Activated CD4-positive, alpha-beta memory T cell treated with anti-CD3 and anti-CD28 coated beads for 36 hours (primary cell): ENCODE measurements at regions not wholly inside any gene's neighbourhood (a gene's known extent, or its start where the extent isn't known, plus 50 kb on each side); places are given as distances from the start of the nearest gene placed in this dataset.

Experiments
- CTCF ChIA-PET: fragments of 350-600 bp; sonication (Branson Sonifier 250); formaldehyde crosslinking; loops from one replicate; lab custom pipeline; 2021; ENCODE audit warnings: antibody characterized with exemption, inconsistent platforms; lab: Charles Lee
- POLR2A ChIA-PET: fragments of 350-600 bp; sonication (Branson Sonifier 250); formaldehyde crosslinking; loops from one replicate; lab custom pipeline; 2021; ENCODE audit warnings: antibody characterized with exemption; lab: Charles Lee
- DNase-seq: peaks from one replicate; pipeline ENCODE4 v3.0.0-alpha.2; 2020
- H3K27ac Mint-ChIP-seq: one replicate; pipeline ENCODE4 v1.8.0; 2021; ENCODE audit warnings: mixed read lengths
- H3K27me3 Mint-ChIP-seq: one replicate; pipeline ENCODE4 v1.8.0; 2021; ENCODE audit warnings: mixed read lengths
- H3K36me3 Mint-ChIP-seq: one replicate; pipeline ENCODE4 v1.8.0; 2021; ENCODE audit warnings: mixed read lengths
- H3K4me1 Mint-ChIP-seq: one replicate; pipeline ENCODE4 v1.8.0; 2021; ENCODE audit warnings: low read depth, mixed read lengths
- H3K4me3 Mint-ChIP-seq: one replicate; pipeline ENCODE4 v1.8.0; 2021; ENCODE audit warnings: mild to moderate bottlenecking, mixed read lengths
- H3K9me3 Mint-ChIP-seq: one replicate; pipeline ENCODE4 v1.8.0; 2021; ENCODE audit warnings: mixed read lengths
- intact Hi-C: fragments of 100-400 bp; cut with micrococcal nuclease; formaldehyde crosslinking; loops from one replicate; pipeline ENCODE4 v1.15.1; 2023

DNA sequence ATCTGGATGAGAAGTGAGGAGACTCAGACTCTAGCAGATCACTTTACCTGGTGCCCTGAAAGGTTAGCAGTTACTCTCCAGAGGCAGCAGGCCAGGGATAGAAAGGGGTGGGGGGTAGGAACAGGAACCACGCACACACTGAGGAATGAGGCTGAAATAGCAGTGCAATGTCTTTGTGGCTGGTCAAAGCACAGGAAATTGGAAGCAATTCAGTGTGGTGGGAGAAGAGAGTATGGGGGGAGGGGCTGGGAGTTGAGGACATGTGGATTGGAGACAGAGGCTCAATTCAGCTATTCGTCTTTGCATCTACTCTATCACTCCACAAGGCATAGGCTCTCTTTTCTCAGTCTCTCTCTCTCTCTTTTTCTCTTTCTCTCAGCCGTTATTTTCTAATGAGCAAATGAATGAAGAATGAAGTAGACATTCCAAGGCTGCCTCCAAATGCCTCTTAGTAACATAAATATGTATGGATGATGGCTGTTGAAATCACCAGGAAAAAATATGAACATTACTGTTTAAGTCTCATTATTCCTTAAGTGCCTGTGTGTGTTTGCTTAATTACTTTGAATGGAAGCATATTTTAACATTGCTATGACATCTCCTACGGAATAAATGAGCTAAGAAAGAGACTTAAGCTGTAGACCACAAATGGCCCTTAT lies 979.4 kb downstream of the TSN start:
- Mint-ChIP-seq H3K9me3 (peaks cover 4% of the 10 kb centered on the region), H3K4me3 (no peak overlapping the region), H3K27me3 (no peaks in the 10 kb centered on the region), H3K4me1 (no peaks in the 10 kb centered on the region), H3K36me3 (no peaks in the 10 kb centered on the region), H3K27ac (no peak overlapping the region)
- intact Hi-C loops = no loop called here
- DNase-seq = no peak
- ChIA-PET POLR2A (no interaction called here), CTCF (no interaction called here)

DNA sequence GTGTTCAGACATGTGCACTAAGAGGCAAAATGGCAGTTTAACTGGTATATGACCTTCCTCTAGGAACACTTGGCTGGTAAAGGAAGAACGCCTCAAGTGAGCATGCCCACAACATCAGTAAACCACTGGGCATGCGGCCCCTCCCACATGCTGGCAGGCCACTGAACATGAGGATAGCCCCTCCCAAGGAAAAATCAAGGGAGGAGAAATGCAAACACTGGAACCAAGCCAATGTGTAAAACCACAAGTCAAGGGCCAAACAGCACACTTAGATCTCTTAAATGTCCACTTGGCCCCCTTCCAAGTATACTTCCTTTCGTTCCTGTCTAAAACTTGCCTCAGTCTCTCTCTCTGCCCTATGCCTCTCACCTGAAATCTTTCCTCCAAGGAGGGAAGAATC lies 980.8 kb downstream of the TSN start:
- no peak overlapping the region for H3K27ac Mint-ChIP-seq
- no peaks in the 10 kb centered on the region for H3K27me3 Mint-ChIP-seq
- peaks cover 4% of the 10 kb centered on the region for H3K9me3 Mint-ChIP-seq
- POLR2A ChIA-PET = no interaction called here
- DNase-seq = no peak
- H3K4me1 Mint-ChIP-seq = no peaks in the 10 kb centered on the region
- H3K36me3 Mint-ChIP-seq = no peaks in the 10 kb centered on the region
- CTCF ChIA-PET = no interaction called here
- no peak overlapping the region for H3K4me3 Mint-ChIP-seq
- intact Hi-C loops = no loop called here

DNA sequence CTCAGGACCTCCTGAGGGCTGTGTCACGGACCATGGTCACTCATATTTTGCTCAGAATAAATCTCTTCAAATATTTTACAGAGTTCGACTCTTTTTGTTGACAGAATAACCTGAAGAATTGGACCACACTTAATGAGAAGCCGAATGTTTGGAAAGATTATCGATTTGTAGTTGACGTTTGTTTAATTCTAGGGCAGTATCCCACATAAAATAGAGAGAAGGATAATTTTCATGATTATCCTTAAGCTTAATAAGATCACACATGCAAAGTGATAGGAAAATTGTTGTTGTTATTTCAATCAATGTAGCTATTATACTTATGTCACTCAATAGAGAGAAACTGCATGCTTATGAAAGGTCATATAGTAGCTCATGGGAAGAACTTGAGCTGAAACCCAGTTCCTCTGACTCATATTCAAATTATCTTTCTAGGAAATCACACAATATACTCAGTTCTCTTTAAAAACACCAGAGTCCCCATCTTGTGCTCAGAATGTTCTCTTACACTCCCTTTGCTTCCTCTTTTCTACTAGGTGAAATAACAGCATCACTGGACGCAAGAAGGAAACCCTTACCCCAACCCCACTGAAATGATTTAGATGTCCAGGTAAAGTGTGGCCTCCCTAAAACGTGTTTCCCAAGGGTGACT lies 982.1 kb downstream of the TSN start:
- no peak for DNase-seq
- Mint-ChIP-seq H3K27ac (no peak overlapping the region), H3K9me3 (peaks cover 4% of the 10 kb centered on the region), H3K36me3 (no peaks in the 10 kb centered on the region), H3K4me3 (no peak overlapping the region), H3K27me3 (no peaks in the 10 kb centered on the region), H3K4me1 (no peaks in the 10 kb centered on the region)
- ChIA-PET POLR2A (no interaction called here), CTCF (no interaction called here)
- intact Hi-C loops = no loop called here

DNA sequence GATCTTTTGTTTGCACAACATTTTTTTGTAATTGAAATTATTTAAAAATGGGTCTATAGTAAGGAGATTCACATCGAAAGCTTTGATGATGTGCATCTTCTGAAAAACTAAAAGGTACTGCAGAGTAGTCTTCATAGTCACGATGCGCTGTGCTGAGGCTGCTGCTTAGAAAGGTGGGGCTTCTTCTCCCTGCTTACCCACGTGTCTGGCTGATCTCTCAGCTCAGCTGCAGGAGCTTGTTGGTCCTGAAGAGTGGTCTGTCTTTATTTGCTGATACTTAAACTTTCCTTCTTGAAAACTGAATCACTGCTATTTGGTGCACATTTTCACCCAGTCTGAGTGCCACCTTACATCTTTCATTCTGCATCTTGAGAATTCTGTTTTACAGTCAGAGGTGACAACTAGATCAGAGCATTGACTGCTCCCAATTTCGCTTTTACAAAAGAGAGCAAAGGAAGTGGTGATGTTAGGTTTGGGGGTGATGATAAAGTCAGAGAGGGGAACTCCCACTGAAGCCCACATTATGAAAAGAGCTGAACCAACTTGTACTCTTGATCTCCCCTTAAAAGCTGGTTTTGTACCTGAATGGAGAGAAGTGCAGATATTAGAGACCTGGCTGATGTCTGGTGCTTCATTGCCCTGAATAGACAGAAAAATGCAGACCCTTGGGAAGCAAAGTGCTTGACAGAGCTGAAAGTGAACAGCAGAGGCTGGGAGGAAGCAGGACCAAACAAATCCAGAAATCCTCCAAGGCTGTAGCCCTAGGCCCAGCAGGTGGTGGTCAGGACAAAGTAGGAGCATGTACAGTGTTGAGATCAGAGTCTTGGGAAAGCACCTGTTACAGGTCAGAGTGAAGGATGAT lies 984.5 kb downstream of the TSN start:
- no peaks in the 10 kb centered on the region for H3K9me3 Mint-ChIP-seq
- H3K4me1 Mint-ChIP-seq = no peaks in the 10 kb centered on the region
- no peak overlapping the region for H3K4me3 Mint-ChIP-seq
- POLR2A ChIA-PET = no interaction called here
- H3K27me3 Mint-ChIP-seq = no peaks in the 10 kb centered on the region
- no peaks in the 10 kb centered on the region for H3K36me3 Mint-ChIP-seq
- DNase-seq = no peak
- H3K27ac Mint-ChIP-seq = no peak overlapping the region
- intact Hi-C loops = no loop called here
- CTCF ChIA-PET = no interaction called here

DNA sequence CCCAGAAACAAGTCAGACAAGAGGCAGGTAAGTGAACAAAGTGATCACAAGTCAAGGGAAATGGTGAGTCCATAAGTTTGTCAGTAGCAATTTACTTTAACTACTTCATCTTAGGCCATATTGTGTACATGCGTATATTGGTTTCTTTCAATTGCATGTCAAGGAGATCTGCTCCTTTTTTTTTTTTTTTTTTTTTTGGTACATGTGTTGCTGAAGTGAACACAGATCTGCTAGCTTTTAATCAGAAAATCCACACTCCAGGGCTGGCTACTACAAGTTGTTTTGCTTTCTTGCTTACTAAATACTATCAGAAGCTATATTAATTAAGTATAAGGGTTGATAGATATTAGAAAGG lies 985.1 kb downstream of the TSN start:
- no peak overlapping the region for H3K27ac Mint-ChIP-seq
- H3K27me3 Mint-ChIP-seq = no peaks in the 10 kb centered on the region
- H3K4me3 Mint-ChIP-seq = no peak overlapping the region
- H3K4me1 Mint-ChIP-seq = no peaks in the 10 kb centered on the region
- intact Hi-C loops = no loop called here
- ChIA-PET CTCF (interaction anchor here (0.7 kb wide), 1 partner anchor 33 kb away, joined by 3 read pairs; no protein-coding TSS in a partner anchor), POLR2A (no interaction called here)
- no peaks in the 10 kb centered on the region for H3K36me3 Mint-ChIP-seq
- no peaks in the 10 kb centered on the region for H3K9me3 Mint-ChIP-seq
- no peak for DNase-seq

DNA sequence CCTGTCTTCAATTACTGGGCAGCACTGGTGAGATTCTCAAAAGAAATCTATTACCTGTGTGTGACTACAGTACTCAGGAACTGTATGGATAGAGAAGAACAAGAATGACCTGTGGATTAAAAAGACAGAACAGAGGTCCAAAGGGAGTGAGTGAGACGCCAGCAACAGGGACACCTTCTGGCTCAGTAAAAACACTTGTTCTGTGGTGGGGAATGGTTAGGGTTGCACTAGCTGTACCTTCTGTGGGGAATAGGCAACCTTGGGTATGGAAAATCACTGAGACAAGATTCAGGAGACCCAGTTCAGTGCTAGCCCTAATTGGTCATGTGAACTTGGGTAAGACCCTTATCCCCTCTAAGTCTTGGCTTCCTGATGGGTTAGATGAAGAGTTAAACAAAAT lies 986.0 kb downstream of the TSN start:
- H3K27ac Mint-ChIP-seq = no peak overlapping the region
- no peak overlapping the region for H3K4me3 Mint-ChIP-seq

DNA sequence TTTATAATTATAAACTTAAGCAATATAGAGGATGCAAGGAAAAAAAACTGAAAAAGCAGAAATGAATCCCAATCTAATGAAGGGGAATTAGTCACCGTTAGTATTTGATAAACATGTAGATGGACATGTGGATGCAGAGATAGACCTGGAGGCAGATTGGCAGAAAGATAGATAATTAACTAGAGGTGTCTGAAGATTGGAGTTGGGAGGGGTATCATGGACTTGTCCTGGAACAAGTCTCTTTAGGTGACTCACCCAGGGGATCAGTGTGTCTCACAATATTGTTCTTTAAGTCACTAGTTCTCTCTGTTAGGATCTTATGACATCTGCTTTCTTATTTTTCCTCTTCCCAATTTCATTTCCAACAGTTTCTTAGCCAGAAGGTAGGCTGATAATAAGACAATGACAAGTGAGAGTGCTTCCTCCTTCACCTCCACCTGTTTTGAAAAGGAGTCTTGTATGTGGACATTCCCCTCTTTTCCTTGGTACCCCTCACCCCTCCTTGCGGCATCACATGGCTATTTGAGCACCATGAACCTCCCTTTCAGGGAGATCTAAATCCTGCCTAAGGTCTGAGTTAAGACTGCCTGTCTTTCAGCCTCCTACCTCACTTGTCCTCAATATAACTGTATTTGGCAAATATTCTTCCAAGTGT lies 987.7 kb downstream of the TSN start:
- Mint-ChIP-seq H3K9me3 (peaks cover 2% of the 10 kb centered on the region), H3K36me3 (no peaks in the 10 kb centered on the region), H3K27me3 (no peaks in the 10 kb centered on the region), H3K4me1 (no peaks in the 10 kb centered on the region), H3K27ac (no peak overlapping the region), H3K4me3 (no peak overlapping the region)
- ChIA-PET CTCF (no interaction called here), POLR2A (no interaction called here)
- intact Hi-C loops = no loop called here
- no peak for DNase-seq

More for the DNA sequence above, 986.0 kb downstream of the TSN start:
- H3K27me3 Mint-ChIP-seq = no peaks in the 10 kb centered on the region
- POLR2A ChIA-PET = no interaction called here
- peaks cover 2% of the 10 kb centered on the region for H3K9me3 Mint-ChIP-seq
- CTCF ChIA-PET = no interaction called here
- no peak for DNase-seq
- intact Hi-C loops = no loop called here
- no peaks in the 10 kb centered on the region for H3K36me3 Mint-ChIP-seq
- no peaks in the 10 kb centered on the region for H3K4me1 Mint-ChIP-seq

DNA sequence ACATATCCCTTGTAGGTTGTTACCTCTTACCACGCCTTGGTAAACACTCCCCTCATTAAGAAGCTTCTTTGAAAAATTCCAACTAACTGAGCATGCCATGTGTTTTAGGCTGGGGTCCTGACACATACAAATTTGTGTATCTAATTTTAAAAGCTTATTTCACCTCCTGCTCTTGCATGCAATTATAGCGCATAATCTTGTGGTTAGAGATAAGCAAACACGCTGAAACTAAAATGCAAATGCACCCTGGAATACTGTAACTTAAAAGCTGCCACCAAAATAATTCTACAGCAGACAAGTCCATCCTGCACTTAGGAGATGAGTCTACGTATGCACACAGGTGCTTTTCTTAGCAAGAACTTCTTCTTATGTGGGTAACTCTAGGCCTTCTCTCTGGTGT lies 990.2 kb downstream of the TSN start:
- H3K4me3 Mint-ChIP-seq = no peak overlapping the region
- no peak for DNase-seq
- H3K27me3 Mint-ChIP-seq = no peaks in the 10 kb centered on the region
- no peaks in the 10 kb centered on the region for H3K36me3 Mint-ChIP-seq
- peaks cover 2% of the 10 kb centered on the region for H3K9me3 Mint-ChIP-seq
- POLR2A ChIA-PET = no interaction called here
- no peak overlapping the region for H3K27ac Mint-ChIP-seq
- CTCF ChIA-PET = no interaction called here
- no peaks in the 10 kb centered on the region for H3K4me1 Mint-ChIP-seq
- intact Hi-C loops = no loop called here

DNA sequence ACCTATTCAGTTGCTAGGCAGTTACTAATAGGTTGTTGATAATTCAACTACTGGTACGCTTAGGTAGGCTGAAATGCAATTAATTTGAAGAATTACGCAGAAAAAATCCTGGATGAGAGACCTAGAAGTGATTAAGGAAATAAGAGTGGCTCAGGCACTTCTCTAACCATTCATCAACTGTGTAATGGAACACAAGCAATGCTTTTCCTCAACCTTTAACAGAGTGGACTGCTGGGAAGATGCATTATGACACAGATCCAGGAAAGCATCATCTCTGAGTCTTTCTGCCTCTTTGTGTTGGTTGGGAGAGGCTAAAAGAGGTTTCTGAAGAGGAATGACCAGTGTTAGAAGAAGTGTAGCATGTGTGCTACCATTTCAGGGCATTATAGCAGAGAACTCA lies 992.2 kb downstream of the TSN start:
- Mint-ChIP-seq H3K27me3 (no peaks in the 10 kb centered on the region), H3K9me3 (peaks cover 2% of the 10 kb centered on the region), H3K4me3 (no peak overlapping the region), H3K36me3 (no peaks in the 10 kb centered on the region), H3K4me1 (no peaks in the 10 kb centered on the region), H3K27ac (no peak overlapping the region)
- ChIA-PET POLR2A (no interaction called here), CTCF (no interaction called here)
- intact Hi-C loops = no loop called here
- no peak for DNase-seq

DNA sequence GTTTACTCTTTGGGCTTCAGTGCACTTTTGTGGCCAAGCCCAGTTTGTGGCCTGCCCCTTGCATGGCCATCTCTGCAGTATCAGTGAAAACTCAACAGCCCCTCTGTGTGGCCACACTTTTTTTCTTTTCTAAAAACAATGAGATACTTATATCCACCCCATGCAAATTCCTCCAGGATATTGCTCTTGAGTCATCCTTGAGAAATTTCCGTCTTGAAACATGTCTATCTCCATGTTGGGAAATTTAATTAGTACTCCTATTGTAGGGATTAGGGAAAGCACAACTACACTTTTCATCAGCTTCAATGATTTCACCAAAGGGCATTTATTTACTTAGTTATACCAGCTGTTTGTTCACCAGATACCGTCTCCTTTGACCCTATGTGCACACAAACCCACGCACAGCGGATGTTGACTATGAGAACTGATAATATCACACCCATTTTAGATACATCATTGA lies 993.1 kb downstream of the TSN start:
- DNase-seq = no peak
- ChIA-PET CTCF (no interaction called here), POLR2A (no interaction called here)
- no peak overlapping the region for H3K27ac Mint-ChIP-seq
- no peaks in the 10 kb centered on the region for H3K27me3 Mint-ChIP-seq
- no peak overlapping the region for H3K4me3 Mint-ChIP-seq
- intact Hi-C loops = no loop called here
- H3K9me3 Mint-ChIP-seq = peaks cover 2% of the 10 kb centered on the region
- H3K36me3 Mint-ChIP-seq = no peaks in the 10 kb centered on the region
- H3K4me1 Mint-ChIP-seq = no peaks in the 10 kb centered on the region

DNA sequence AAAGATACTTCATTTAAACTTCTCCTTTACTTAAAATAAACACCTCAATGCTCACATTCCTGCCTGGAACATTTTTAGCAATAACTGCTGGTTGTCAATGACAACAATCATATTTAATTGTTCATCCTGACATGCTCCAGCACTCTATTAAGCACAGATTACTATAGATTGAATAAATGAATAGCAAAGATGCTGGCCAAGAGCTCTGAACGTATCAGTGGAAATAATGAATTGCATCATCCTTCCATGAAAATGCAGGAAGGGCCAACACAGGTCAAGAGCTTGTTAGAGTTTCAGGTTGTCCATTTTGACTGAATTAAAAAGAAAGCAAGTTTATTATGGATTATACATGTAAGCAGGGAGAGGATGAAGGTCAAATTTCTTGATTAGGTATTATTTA lies 994.0 kb downstream of the TSN start:
- ChIA-PET CTCF (no interaction called here), POLR2A (no interaction called here)
- no peak overlapping the region for H3K4me3 Mint-ChIP-seq
- intact Hi-C loops = no loop called here
- no peaks in the 10 kb centered on the region for H3K36me3 Mint-ChIP-seq
- H3K27me3 Mint-ChIP-seq = no peaks in the 10 kb centered on the region
- peaks cover 2% of the 10 kb centered on the region for H3K9me3 Mint-ChIP-seq
- no peak overlapping the region for H3K27ac Mint-ChIP-seq
- no peak for DNase-seq
- H3K4me1 Mint-ChIP-seq = no peaks in the 10 kb centered on the region

DNA sequence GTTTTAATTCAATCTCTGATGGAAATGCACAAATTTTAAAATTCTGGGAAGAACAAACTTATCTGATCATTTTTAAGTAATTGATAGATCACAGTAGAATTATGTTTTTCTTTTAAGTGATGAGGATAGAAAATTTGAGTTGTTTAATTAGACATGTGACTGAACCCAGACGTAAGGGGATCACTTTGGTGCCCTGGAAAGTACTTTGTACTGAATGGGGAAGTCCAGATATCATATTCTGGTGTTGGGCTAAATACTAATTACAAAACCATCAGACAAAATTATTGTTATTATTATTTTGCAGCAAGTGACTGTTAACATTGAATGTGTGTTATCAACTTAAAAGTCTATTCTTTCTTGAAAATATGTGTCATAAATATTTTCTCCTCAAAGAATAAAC lies 994.6 kb downstream of the TSN start:
- intact Hi-C loops = no loop called here
- no peak overlapping the region for H3K27ac Mint-ChIP-seq
- CTCF ChIA-PET = no interaction called here
- peaks cover 7% of the 10 kb centered on the region for H3K9me3 Mint-ChIP-seq
- H3K4me3 Mint-ChIP-seq = no peak overlapping the region
- DNase-seq = no peak
- no peaks in the 10 kb centered on the region for H3K27me3 Mint-ChIP-seq
- no peaks in the 10 kb centered on the region for H3K36me3 Mint-ChIP-seq
- POLR2A ChIA-PET = no interaction called here
- no peaks in the 10 kb centered on the region for H3K4me1 Mint-ChIP-seq
